ENCODE measurements at regions not wholly inside any gene's neighbourhood (a gene's known extent, or its start where the extent isn't known, plus 50 kb on each side); places are given as distances from the start of the nearest gene placed in this dataset.
"Not testable (repeated sequence)": the region's sequence is repeated elsewhere in the genome, so short reads cannot be mapped to it uniquely, and the experiment has no call there.

DNA sequence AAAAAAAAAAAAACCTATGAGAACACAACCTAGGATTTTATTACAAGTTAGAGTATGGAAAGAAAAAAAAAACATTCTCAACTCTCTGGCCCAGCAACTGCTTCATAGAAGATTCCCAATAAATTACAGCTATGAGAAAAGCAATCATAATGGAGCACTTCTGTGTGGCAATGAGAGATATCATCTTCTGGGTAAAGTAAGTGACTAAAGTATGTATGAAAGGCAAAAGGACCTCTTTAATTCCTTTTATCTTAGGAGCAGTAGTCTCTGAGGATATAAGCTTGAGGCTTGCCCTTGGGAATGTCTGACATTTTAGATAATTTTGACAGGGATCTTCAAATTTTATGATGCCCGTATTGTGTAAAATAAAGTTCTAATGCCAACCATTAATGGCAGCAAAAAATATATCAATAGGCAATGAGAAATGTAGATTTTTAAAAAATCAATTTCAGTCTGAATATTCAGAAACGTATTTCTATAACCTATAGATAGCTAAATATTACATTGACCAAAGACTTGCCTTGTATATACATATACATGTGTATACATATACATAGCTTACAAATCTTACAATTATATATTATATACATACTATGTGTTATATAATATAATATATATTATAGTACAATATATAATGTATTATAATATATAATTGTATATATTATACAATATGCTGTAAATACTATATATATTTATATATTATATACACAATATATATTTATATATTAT, 823.9 kb upstream of the SLITRK1 start:
- BruUV-seq (replicated peaks): no TSS peak
- Histone ChIP-seq H2AFZ (ENCODE audit: low read length) (no peak overlapping the region), H3K9me2 (replicated peaks; ENCODE audit: low read length) (no peaks in the 10 kb centered on the region), H3K4me1 (ENCODE audit: insufficient read depth, low read length) (no peaks in the 10 kb centered on the region), H3K27me3 (ENCODE audit: low read length) (no peaks in the 10 kb centered on the region), H3K9ac (ENCODE audit: low read length) (no peak overlapping the region), H3K79me2 (ENCODE audit: low read length) (no peaks in the 10 kb centered on the region), H4K20me1 (ENCODE audit: low read length) (no peaks in the 10 kb centered on the region), H3K4me2 (ENCODE audit: low read length) (no peak overlapping the region), H3K27ac (ENCODE audit: low read length) (no peak overlapping the region), H3F3A (ENCODE audit: low read length, unreplicated experiment) (no peaks in the 10 kb centered on the region), H3K36me3 (ENCODE audit: low read depth, low read length) (no peaks in the 10 kb centered on the region), H3K4me3 (ENCODE audit: low read length) (no peak overlapping the region), H3K9me3 (ENCODE audit: low read length) (no peaks in the 10 kb centered on the region)
- intact Hi-C loops (cut with micrococcal nuclease): no loop called here
- ATAC-seq (no peak), DNase-seq (no peak)
- ChIA-PET POLR2A (ENCODE audit: unreplicated experiment) (no interaction called here), CTCF (no interaction called here)
- no peak for TF ChIP-seq EZH2 (IDR thresholded peaks at IDR 0.05; ENCODE audit: low read length, unreplicated experiment)
- TF ChIP-seq, protein P1, sequence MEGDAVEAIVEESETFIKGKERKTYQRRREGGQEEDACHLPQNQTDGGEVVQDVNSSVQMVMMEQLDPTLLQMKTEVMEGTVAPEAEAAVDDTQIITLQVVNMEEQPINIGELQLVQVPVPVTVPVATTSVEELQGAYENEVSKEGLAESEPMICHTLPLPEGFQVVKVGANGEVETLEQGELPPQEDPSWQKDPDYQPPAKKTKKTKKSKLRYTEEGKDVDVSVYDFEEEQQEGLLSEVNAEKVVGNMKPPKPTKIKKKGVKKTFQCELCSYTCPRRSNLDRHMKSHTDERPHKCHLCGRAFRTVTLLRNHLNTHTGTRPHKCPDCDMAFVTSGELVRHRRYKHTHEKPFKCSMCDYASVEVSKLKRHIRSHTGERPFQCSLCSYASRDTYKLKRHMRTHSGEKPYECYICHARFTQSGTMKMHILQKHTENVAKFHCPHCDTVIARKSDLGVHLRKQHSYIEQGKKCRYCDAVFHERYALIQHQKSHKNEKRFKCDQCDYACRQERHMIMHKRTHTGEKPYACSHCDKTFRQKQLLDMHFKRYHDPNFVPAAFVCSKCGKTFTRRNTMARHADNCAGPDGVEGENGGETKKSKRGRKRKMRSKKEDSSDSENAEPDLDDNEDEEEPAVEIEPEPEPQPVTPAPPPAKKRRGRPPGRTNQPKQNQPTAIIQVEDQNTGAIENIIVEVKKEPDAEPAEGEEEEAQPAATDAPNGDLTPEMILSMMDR (conservative IDR thresholded peaks at IDR 0.05; ENCODE audit: low read depth, low read length): no peak

DNA sequence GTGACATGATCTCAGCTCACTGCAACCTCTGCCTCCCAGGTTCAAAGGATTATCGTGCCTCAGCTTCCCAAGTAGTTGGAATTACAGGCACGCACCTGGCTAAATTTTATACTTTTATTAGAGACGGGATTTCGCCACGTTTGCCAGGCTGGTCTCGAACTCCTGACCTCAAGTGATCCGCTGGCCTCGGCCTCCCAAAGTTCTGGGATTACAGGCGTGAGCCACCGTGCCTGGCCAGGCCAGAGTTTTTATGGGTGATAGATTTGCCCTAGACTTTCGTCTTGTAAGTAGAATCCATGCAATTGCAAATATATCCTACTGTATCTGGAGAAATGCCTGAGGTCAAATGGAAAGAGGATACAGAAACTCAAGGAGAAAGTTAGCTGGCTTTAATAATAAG, 819.9 kb upstream of the SLITRK1 start:
- Histone ChIP-seq H3K9me2 (replicated peaks; ENCODE audit: low read length) (no peaks in the 10 kb centered on the region), H3K9ac (ENCODE audit: low read length) (no peak overlapping the region), H3K36me3 (ENCODE audit: low read depth, low read length) (no peaks in the 10 kb centered on the region), H3F3A (ENCODE audit: low read length, unreplicated experiment) (no peaks in the 10 kb centered on the region), H3K27me3 (ENCODE audit: low read length) (no peaks in the 10 kb centered on the region), H3K4me2 (ENCODE audit: low read length) (no peak overlapping the region), H3K9me3 (ENCODE audit: low read length) (no peaks in the 10 kb centered on the region), H3K4me1 (ENCODE audit: insufficient read depth, low read length) (no peaks in the 10 kb centered on the region), H3K4me3 (ENCODE audit: low read length) (no peak overlapping the region), H3K79me2 (ENCODE audit: low read length) (no peaks in the 10 kb centered on the region), H2AFZ (ENCODE audit: low read length) (no peak overlapping the region), H3K27ac (ENCODE audit: low read length) (no peak overlapping the region), H4K20me1 (ENCODE audit: low read length) (no peaks in the 10 kb centered on the region)
- no TSS peak for BruUV-seq (replicated peaks)
- DNase-seq (no peak), ATAC-seq (no peak)
- ChIA-PET POLR2A (ENCODE audit: unreplicated experiment) (no interaction called here), CTCF (no interaction called here)
- TF ChIP-seq EZH2phosphoT487 (IDR thresholded peaks at IDR 0.05; ENCODE audit: borderline replicate concordance, low read length): no peak
- TF ChIP-seq, protein P1 (conservative IDR thresholded peaks at IDR 0.05; ENCODE audit: low read depth, low read length): no peak
- TF ChIP-seq EZH2 (IDR thresholded peaks at IDR 0.05; ENCODE audit: low read length, unreplicated experiment): no peak
- intact Hi-C loops (cut with micrococcal nuclease): no loop called here

DNA sequence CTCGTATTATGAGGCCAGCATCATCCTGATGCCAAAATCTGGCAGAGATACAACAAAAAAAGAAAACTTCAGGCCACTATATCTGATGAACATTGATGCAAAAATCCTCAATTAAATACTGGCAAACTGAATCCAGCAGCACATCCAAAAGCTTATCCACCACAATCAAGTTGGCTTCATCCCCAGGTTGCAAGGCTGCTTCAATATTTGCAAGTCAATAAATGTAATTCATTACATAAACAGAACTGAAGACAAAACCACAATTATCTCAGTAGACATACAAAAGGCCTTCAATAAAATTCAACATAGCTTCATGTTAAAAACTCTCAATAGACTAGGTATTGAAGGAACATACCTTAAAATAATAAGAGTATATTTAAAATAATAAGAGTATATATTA, 815.3 kb upstream of the SLITRK1 start:
- H4K20me1 ChIP-seq (ENCODE audit: low read length); H3K36me3 ChIP-seq (ENCODE audit: low read depth, low read length); H3K4me2 ChIP-seq (ENCODE audit: low read length); H3K9me3 ChIP-seq (ENCODE audit: low read length); ATAC-seq; DNase-seq; H3K4me1 ChIP-seq (ENCODE audit: insufficient read depth, low read length); H3K9ac ChIP-seq (ENCODE audit: low read length); CTCF ChIA-PET; POLR2A ChIA-PET (ENCODE audit: unreplicated experiment); BruUV-seq (replicated peaks); H2AFZ ChIP-seq (ENCODE audit: low read length); H3K79me2 ChIP-seq (ENCODE audit: low read length); H3K27ac ChIP-seq (ENCODE audit: low read length); H3K27me3 ChIP-seq (ENCODE audit: low read length); H3K9me2 ChIP-seq (replicated peaks; ENCODE audit: low read length); intact Hi-C loops (cut with micrococcal nuclease); H3F3A ChIP-seq (ENCODE audit: low read length, unreplicated experiment); H3K4me3 ChIP-seq (ENCODE audit: low read length): not testable (repeated sequence)
